ENCODE measurements at regions not wholly inside any gene's neighbourhood (a gene's known extent, or its start where the extent isn't known, plus 50 kb on each side); places are given as distances from the start of the nearest gene placed in this dataset.

GRCh38 chr1:60280819-60281218 lies 207.2 kb upstream of the C1orf87 start:
- DNase-seq (ENCODE audit: low read depth): no peak
- in situ Hi-C loops (cut with HindIII; ENCODE audit: low sequenced_read_pairs): no loop called here
- H3K4me3 ChIP-seq (ENCODE audit: low read depth, low read length): no peak overlapping the region
- TF ChIP-seq CTCF (IDR thresholded peaks at IDR 0.05; ENCODE audit: low read depth, low read length, missing control alignments): no peak

- in situ Hi-C loops (cut with HindIII; ENCODE audit: low sequenced_read_pairs): no loop called here
- no peak for TF ChIP-seq CTCF (IDR thresholded peaks at IDR 0.05; ENCODE audit: low read depth, low read length, missing control alignments)
- H3K4me3 ChIP-seq (ENCODE audit: low read depth, low read length): no peak overlapping the region
- no peak for DNase-seq (ENCODE audit: low read depth)
Observed at GRCh38 chr1:60280256-60280655, 206.7 kb upstream of the C1orf87 start.

GRCh38 chr1:60279798-60280197 lies 206.2 kb upstream of the C1orf87 start:
- in situ Hi-C loops (cut with HindIII; ENCODE audit: low sequenced_read_pairs): no loop called here
- DNase-seq (ENCODE audit: low read depth): no peak
- no peak overlapping the region for H3K4me3 ChIP-seq (ENCODE audit: low read depth, low read length)
- TF ChIP-seq CTCF (IDR thresholded peaks at IDR 0.05; ENCODE audit: low read depth, low read length, missing control alignments): no peak

- H3K4me3 ChIP-seq (ENCODE audit: low read depth, low read length): no peak overlapping the region
- no peak for DNase-seq (ENCODE audit: low read depth)
- TF ChIP-seq CTCF (IDR thresholded peaks at IDR 0.05; ENCODE audit: low read depth, low read length, missing control alignments): no peak
- in situ Hi-C loops (cut with HindIII; ENCODE audit: low sequenced_read_pairs): no loop called here
Observed at GRCh38 chr1:60277269-60277668, 203.7 kb upstream of the C1orf87 start.

- DNase-seq (ENCODE audit: low read depth): no peak
- in situ Hi-C loops (cut with HindIII; ENCODE audit: low sequenced_read_pairs): no loop called here
- H3K4me3 ChIP-seq (ENCODE audit: low read depth, low read length): no peak overlapping the region
- no peak for TF ChIP-seq CTCF (IDR thresholded peaks at IDR 0.05; ENCODE audit: low read depth, low read length, missing control alignments)
Observed at GRCh38 chr1:60274422-60275290, 201.1 kb upstream of the C1orf87 start.

- H3K4me3 ChIP-seq (ENCODE audit: low read depth, low read length): no peak overlapping the region
- in situ Hi-C loops (cut with HindIII; ENCODE audit: low sequenced_read_pairs): no loop called here
- DNase-seq (ENCODE audit: low read depth): no peak
- no peak for TF ChIP-seq CTCF (IDR thresholded peaks at IDR 0.05; ENCODE audit: low read depth, low read length, missing control alignments)
Observed at GRCh38 chr1:60273185-60273584, 199.6 kb upstream of the C1orf87 start.
